ENCODE measurements at regions not wholly inside any gene's neighbourhood (a gene's known extent, or its start where the extent isn't known, plus 50 kb on each side); places are given as distances from the start of the nearest gene placed in this dataset.
"Not testable (repeated sequence)": the region's sequence is repeated elsewhere in the genome, so short reads cannot be mapped to it uniquely, and the experiment has no call there.

- peak; percentile 48 for DNase-seq
Observed at GRCh38 chr6:99668036-99668705, 61.5 kb downstream of the PRDM13 start.

- DNase-seq, result no peak
Observed at GRCh38 chr6:99689916-99690685, 83.5 kb downstream of the PRDM13 start.

GRCh38 chr6:99702287-99702686, 95.7 kb downstream of the PRDM13 start:
- DNase-seq, result not testable (repeated sequence)

GRCh38 chr6:99709062-99709461, 102.4 kb downstream of the PRDM13 start:
- DNase-seq, result no peak

- DNase-seq, result no peak
Observed at GRCh38 chr6:99711302-99711701, 104.7 kb downstream of the PRDM13 start.

DNA sequence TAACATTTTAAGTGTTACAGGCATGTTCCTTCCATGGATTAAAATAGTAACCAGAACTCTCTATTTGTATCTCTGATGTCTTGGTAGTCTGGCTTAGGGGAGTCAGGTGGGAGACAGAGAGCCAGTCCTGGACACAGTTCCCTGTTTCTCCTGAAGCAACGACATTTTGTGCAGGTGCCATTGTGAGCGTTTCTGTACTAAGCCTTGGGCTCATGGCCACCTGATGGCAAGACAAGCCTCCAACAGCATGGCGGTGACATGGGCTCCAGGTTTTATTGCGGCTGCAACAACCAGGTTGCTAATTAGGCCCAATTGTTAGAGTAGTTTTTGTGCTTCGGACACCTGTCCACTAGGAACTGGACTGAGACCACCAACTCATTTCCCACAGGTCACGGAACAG, 105.3 kb downstream of the PRDM13 start:
- no peak for DNase-seq

- DNase-seq, result peak; percentile 2
Observed at GRCh38 chr6:99712519-99712918, 105.9 kb downstream of the PRDM13 start.

DNA sequence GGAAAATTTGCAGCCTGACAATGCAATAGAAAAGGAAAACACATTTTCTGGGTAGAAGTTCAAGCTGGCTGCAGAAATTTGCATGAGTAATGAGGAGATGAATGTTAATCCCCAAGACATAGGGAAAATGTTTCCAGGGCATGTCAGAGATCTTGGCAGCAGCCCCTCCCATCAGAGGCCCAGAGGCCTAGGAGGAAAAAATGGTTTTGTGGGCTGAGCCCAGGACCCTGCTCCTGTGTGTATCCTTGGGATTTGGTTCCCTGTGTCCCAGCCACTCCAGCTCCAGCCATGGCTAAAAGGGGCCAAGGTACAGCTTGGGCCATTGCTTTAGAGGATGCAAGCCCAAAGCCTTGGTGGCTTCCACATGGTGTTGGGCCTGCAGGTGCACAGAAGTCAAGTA, 115.4 kb downstream of the PRDM13 start:
- DNase-seq, result not testable (repeated sequence)

DNA sequence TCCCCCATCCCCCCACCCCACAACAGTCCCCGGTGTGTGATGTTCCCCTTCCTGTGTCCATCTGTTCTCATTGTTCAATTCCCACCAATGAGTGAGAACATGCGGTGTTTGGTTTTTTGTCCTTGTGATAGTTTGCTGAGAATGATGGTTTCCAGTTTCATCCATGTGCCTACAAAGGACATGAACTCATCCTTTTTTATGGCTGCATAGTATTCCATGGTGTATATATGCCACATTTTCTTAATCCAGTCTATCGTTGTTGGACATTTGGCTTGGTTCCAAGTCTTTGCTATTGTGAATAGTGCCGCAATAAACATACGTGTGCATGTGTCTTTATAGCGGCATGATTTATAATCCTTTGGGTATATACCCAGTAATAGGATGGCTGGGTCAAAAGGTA, 123.6 kb downstream of the PRDM13 start:
- DNase-seq, result not testable (repeated sequence)

DNA sequence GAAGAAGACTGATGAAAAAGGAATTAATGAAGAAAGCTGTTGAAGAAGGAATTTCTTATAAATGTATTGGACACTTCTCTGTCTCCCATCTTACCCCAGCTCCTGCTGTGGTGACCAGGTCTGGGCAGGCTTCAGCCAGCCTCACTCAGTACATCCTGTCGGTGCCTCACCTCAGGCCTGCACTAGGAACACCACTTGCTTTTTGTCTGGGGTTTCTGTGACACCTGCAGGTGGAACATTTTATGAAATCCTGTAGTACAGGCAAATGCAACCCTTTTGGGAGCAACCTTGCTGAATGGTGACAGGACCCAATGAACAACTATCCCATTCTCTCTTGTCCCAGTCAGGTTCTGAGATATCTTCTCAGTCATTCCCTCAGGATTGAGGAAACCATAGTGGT, 129.7 kb downstream of the PRDM13 start:
- DNase-seq, result no peak

DNA sequence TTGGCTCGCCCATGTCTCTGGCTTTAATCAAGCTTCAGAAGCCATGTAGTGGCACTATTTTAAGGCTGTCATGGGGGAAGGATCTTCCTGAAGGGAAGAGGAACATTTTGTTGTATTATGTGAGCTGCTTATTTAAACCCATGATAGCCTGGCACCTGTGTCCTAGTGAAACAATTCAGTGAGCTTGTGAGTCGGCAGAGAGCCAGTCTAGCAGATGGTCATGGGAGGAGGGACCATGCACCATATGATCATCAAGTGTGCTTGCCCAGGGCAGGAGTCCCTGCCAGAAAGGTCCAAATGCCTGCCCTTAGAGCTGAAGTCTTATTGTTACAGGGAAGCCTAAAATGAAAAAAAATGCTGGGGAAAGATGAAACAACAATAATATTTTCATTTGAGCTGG, 132.9 kb downstream of the PRDM13 start:
- DNase-seq, result peak; percentile 88

DNA sequence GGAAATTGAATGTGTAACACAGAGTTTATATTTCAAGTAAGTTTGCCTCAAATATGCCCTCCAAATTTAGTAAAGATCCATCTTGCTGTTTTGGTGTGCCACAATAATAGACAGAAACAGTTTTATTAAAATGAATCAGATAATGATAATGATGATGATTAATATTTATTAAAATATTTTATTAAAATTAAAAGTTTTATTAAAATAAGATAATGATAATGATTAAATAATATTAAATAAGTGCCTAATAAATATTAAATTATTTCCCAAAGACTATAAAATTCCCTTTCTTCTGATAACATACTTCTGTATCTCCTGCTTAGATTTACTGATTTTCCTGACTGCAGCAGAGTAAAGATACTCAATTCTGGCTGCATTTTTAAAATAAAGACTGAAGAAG, 134.5 kb downstream of the PRDM13 start:
- DNase-seq, result no peak

- DNase-seq, result no peak
Observed at GRCh38 chr6:99743647-99744046, 137.0 kb downstream of the PRDM13 start.

DNA sequence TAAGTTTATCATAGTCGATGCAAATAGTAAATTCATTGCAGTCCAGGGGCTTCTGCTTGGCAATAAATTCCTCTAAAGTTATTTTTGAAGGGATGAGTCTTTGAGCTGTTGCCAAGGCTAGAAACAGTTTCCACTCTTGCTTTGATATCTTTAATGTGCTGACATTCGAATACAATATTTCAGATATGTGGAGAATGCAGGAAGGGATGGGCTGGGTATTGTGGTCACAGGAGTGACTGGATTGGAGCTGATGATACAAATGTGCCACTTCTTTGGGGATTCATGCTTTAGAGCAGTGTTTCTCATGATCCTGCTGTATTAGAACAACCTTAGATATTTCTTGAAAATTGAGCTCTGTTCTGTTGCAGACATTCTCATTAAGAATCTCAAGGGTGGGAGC, 139.0 kb downstream of the PRDM13 start:
- no peak for DNase-seq

DNA sequence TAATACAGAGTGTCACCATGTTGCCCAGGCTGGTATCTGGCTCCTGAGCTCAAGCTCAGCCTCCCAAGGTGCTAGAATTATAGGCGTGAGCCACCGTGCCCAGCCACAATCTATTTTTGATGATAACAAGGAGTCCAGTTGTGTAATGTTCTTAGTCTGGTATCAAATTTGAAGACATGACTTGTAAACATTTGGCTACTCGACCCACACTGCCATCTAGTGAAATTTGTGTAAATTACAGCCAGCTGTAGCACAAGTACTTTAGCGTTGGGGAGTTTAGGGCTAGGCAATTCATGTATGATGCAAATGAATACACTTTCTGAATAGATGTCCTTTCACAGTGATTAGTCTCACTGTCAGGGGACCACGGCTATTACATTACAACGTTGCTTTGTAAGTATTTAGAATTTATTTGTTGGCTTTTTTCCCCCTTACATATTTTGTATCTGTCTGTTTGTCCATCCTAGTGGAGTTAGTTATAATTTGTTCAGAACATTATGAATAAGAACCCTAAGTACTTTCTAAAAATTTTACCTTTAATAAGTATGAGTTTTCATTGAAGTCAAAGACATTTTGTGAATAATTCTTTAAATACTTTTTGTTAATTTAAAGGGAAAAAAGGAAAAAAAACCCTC, 139.7 kb downstream of the PRDM13 start:
- DNase-seq, result peak; percentile 77

DNA sequence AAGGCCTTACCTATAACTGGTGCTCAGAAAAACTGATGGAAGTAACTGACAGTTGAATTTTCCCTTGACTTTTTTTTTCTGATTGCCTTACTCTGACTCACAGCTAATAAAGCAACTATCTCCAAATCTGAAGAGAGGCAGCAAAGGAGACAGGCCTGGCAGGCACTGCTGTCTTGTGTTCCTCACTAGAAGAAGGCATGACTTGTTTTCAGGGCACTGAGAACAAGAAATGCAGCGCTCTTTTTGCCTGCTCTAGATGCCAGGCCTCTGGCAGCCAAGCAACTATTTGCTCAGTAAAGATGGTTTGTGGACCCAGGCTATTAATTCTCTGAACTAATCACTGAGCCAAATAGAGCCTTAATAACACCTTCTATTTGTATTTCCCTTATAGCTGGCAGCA, 155.1 kb downstream of the PRDM13 start:
- no peak for DNase-seq

DNA sequence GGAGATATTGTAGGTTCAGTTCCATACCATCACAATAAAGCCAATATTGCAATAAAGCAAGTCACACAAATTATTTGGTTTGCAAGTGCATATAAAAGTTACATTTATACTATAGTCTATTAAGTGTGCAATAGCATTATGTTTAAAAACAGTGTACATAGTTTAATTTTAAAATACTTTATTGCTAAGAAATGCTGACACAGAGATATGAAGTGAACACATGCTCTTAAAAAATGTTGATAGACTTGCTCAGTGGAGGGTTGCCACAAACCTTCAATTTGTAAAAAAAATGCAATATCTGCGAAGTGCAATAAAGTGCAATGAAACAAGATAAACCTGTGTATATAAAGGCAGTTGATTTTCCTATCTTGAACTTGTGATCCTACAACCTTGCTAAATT, 161.5 kb downstream of the PRDM13 start:
- no peak for DNase-seq

- no peak for DNase-seq
Observed at GRCh38 chr6:99779631-99780555, 173.3 kb downstream of the PRDM13 start.

DNA sequence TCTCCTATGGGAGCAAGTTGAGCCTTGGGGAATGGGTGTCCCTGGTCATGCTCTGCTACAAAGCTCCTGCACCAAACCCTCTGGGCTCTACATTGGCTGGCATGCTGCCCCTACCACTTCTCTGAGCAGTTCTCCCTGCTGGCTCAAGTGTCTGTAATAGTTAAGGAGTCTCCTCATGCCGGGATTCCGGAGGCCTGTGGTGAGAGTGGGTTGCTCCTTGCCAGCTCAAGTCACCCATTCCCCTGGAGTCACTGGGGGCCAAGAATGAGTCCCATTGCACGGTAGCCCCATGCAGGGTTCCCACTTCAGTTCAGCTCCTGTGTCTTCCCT, 173.9 kb downstream of the PRDM13 start:
- DNase-seq, result no peak

DNA sequence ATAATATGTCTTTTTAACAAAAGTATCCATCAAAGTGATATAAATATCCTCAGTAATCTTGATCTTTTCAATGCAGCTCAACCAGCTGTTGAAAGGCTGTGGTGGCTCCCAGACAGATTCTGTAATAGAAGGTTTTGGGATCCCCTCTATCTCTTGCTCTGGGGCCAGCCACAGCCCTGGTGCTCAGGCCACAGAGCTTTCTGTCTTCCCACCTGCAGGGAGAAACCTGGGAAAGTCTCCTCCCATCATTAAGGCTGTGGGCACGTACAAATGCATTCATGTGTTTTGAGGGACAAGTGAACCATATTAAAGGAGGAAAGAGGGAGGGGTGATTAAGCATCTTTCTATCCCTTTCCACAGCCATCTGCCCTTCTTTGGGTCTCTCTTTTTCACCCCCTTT, 183.1 kb downstream of the PRDM13 start:
- DNase-seq, result peak; percentile 49

GRCh38 chr6:99790679-99791078, 184.0 kb downstream of the PRDM13 start:
- DNase-seq, result peak; percentile 21

DNA sequence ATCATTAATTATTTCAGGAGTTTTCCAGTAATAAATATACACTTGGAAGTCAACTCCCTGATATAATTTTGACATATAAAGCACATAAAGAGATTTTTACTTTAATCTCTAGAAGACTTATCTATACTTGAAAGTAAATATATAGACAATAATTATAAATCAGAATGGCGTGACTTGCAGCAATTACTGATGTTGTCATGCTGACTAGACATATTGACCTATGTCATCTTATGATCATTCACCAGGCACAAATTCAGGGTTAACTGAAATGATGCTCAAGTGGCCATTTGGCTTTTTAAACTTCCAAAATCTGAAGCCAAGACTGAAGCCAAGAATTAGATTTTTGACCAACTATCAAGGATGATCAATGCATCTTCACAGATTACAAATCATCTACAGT, 192.2 kb downstream of the MCHR2 start:
- DNase-seq, result no peak

DNA sequence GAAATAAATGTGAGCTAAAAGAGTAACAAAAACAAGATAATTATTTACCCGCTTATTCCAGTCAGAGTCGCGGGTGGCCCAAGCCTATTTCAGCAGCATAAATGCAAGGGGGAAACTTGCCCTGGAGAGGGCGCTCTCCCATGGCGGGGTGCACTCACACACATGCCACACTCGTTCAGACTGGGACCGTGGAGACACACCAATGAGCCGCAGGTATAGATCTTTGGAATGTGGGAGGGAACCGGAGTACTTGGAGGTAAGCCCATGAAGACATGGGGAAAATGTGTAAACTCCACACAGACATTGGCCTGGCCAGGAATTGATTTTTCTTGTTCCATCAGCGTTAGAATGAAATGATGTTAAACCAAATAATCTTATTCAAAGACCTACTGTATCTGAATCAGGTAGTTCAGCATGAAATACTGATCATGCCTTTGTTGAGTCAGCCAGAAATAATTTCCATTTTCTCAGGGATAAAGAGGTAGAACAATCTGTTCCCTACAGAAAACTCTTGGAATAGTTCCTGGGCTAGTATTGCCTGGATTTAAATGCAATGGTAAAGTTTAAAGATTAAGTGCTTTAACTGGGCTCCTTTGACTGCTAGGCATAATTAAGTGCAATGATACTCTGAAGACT, 191.5 kb downstream of the MCHR2 start:
- DNase-seq, result no peak

Measured in NCI-H2171 treated with DMSO at 0.1 percent for 48 hours (cell line).